ENCODE measurements at regions not wholly inside any gene's neighbourhood (a gene's known extent, or its start where the extent isn't known, plus 50 kb on each side); places are given as distances from the start of the nearest gene placed in this dataset.

GRCh38 chrX:5145957-5146356 lies 1082.7 kb downstream of the NLGN4X start:
- no peak for DNase-seq (ENCODE audit: low spot score)
- H3K4me1 ChIP-seq (ENCODE audit: insufficient read depth, poor library complexity, severe bottlenecking): no peaks in the 10 kb centered on the region
- H3K36me3 ChIP-seq (ENCODE audit: low read depth): no peaks in the 10 kb centered on the region
- H3K27me3 ChIP-seq (ENCODE audit: insufficient read depth, poor library complexity, severe bottlenecking): no peaks in the 10 kb centered on the region
- H3K27ac ChIP-seq (ENCODE audit: poor library complexity, severe bottlenecking): no peak overlapping the region
- H3K4me3 ChIP-seq (ENCODE audit: severe bottlenecking): no peak overlapping the region
- no peak for TF ChIP-seq CTCF (IDR thresholded peaks at IDR 0.05; ENCODE audit: poor library complexity, severe bottlenecking)
- H3K9me3 ChIP-seq (ENCODE audit: severe bottlenecking): no peaks in the 10 kb centered on the region
- no peak for ATAC-seq (ENCODE audit: low read depth)

GRCh38 chrX:5142644-5143043 lies 1086.0 kb downstream of the NLGN4X start:
- no peak overlapping the region for H3K4me3 ChIP-seq (ENCODE audit: severe bottlenecking)
- no peaks in the 10 kb centered on the region for H3K36me3 ChIP-seq (ENCODE audit: low read depth)
- no peak for ATAC-seq (ENCODE audit: low read depth)
- H3K4me1 ChIP-seq (ENCODE audit: insufficient read depth, poor library complexity, severe bottlenecking): no peaks in the 10 kb centered on the region
- no peak for TF ChIP-seq CTCF (IDR thresholded peaks at IDR 0.05; ENCODE audit: poor library complexity, severe bottlenecking)
- H3K27ac ChIP-seq (ENCODE audit: poor library complexity, severe bottlenecking): no peak overlapping the region
- no peaks in the 10 kb centered on the region for H3K9me3 ChIP-seq (ENCODE audit: severe bottlenecking)
- no peaks in the 10 kb centered on the region for H3K27me3 ChIP-seq (ENCODE audit: insufficient read depth, poor library complexity, severe bottlenecking)
- DNase-seq (ENCODE audit: low spot score): no peak

- no peak for ATAC-seq (ENCODE audit: low read depth)
- DNase-seq (ENCODE audit: low spot score): no peak
These were observed 1106.4 kb downstream of the NLGN4X start for GRCh38 chrX:5122181-5122678.

GRCh38 chrX:5117816-5118215 lies 1110.9 kb downstream of the NLGN4X start:
- Histone ChIP-seq H3K9me3 (ENCODE audit: severe bottlenecking) (no peaks in the 10 kb centered on the region), H3K4me1 (ENCODE audit: insufficient read depth, poor library complexity, severe bottlenecking) (no peaks in the 10 kb centered on the region), H3K27ac (ENCODE audit: poor library complexity, severe bottlenecking) (no peak overlapping the region), H3K27me3 (ENCODE audit: insufficient read depth, poor library complexity, severe bottlenecking) (no peaks in the 10 kb centered on the region), H3K4me3 (ENCODE audit: severe bottlenecking) (no peak overlapping the region), H3K36me3 (ENCODE audit: low read depth) (no peaks in the 10 kb centered on the region)
- ATAC-seq (ENCODE audit: low read depth) (no peak), DNase-seq (ENCODE audit: low spot score) (no peak)
- TF ChIP-seq CTCF (IDR thresholded peaks at IDR 0.05; ENCODE audit: poor library complexity, severe bottlenecking): no peak

More at GRCh38 chrX:5122181-5122678, 1106.4 kb downstream of the NLGN4X start:
- Histone ChIP-seq H3K27ac (ENCODE audit: poor library complexity, severe bottlenecking) (no peak overlapping the region), H3K27me3 (ENCODE audit: insufficient read depth, poor library complexity, severe bottlenecking) (no peaks in the 10 kb centered on the region), H3K9me3 (ENCODE audit: severe bottlenecking) (no peaks in the 10 kb centered on the region), H3K4me3 (ENCODE audit: severe bottlenecking) (no peak overlapping the region), H3K4me1 (ENCODE audit: insufficient read depth, poor library complexity, severe bottlenecking) (no peaks in the 10 kb centered on the region), H3K36me3 (ENCODE audit: low read depth) (no peaks in the 10 kb centered on the region)
- TF ChIP-seq CTCF (IDR thresholded peaks at IDR 0.05; ENCODE audit: poor library complexity, severe bottlenecking): no peak

- Histone ChIP-seq H3K36me3 (ENCODE audit: low read depth) (no peaks in the 10 kb centered on the region), H3K27me3 (ENCODE audit: insufficient read depth, poor library complexity, severe bottlenecking) (no peaks in the 10 kb centered on the region), H3K9me3 (ENCODE audit: severe bottlenecking) (no peaks in the 10 kb centered on the region), H3K27ac (ENCODE audit: poor library complexity, severe bottlenecking) (no peak overlapping the region), H3K4me1 (ENCODE audit: insufficient read depth, poor library complexity, severe bottlenecking) (no peaks in the 10 kb centered on the region), H3K4me3 (ENCODE audit: severe bottlenecking) (no peak overlapping the region)
- no peak for ATAC-seq (ENCODE audit: low read depth)
- DNase-seq (ENCODE audit: low spot score): no peak
- peak; percentile 60 for TF ChIP-seq CTCF (IDR thresholded peaks at IDR 0.05; ENCODE audit: poor library complexity, severe bottlenecking)
These were observed 1115.5 kb downstream of the NLGN4X start for GRCh38 chrX:5113128-5113527.

Measured in RWPE2 (cell line).